Cardiac fibroblast (primary cell): ENCODE measurements at regions not wholly inside any gene's neighbourhood (a gene's known extent, or its start where the extent isn't known, plus 50 kb on each side); places are given as distances from the start of the nearest gene placed in this dataset.

Source experiments
- DNase-seq, 2 donors: peaks; one replicate each; pipeline versions ENCODE4 v3.0.0 to v3.0.0-alpha.2; 2010; ENCODE audit warnings: low read depth in 2 of 2
- H3K4me3 ChIP-seq, 2 donors: replicated peaks in 1 of 2; 1 replicate in 1 of 2; 2 replicates in 1 of 2; pipeline ENCODE4 v1.5.1; 2011; ENCODE audit warnings: low read depth in 2 of 2, low read length in 2 of 2, mild to moderate bottlenecking in 2 of 2, moderate library complexity in 1 of 2
- CTCF ChIP-seq: IDR thresholded peaks from one replicate; pipeline ENCODE4 v1.5.1; 2011; ENCODE audit warnings: low read depth, mild to moderate bottlenecking, low read length, inconsistent platforms

- TF ChIP-seq CTCF = no peak
- H3K4me3 ChIP-seq = no peak overlapping the region
- DNase-seq = no peak
These were observed 123.5 kb downstream of the AHR start for GRCh38 chr7:17421941-17422340.

GRCh38 chr7:17422966-17423365 lies 124.5 kb downstream of the AHR start:
- no peak for TF ChIP-seq CTCF
- DNase-seq = no peak
- no peak overlapping the region for H3K4me3 ChIP-seq

- TF ChIP-seq CTCF = no peak
- no peak for DNase-seq
- H3K4me3 ChIP-seq = no peak overlapping the region
These were observed 129.5 kb downstream of the AHR start for GRCh38 chr7:17427924-17428323.

GRCh38 chr7:17429579-17429978 lies 131.1 kb downstream of the AHR start:
- DNase-seq = no peak
- no peak for TF ChIP-seq CTCF
- no peak overlapping the region for H3K4me3 ChIP-seq

GRCh38 chr7:17432793-17433192 lies 134.3 kb downstream of the AHR start:
- TF ChIP-seq CTCF = no peak
- no peak overlapping the region for H3K4me3 ChIP-seq
- no peak for DNase-seq

GRCh38 chr7:17434191-17434590 lies 135.7 kb downstream of the AHR start:
- no peak for DNase-seq
- no peak overlapping the region for H3K4me3 ChIP-seq
- no peak for TF ChIP-seq CTCF

- DNase-seq = no peak
- TF ChIP-seq CTCF = no peak
- H3K4me3 ChIP-seq = no peak overlapping the region
These were observed 136.6 kb downstream of the AHR start for GRCh38 chr7:17434841-17435692.
